Lung (tissue), 11 donors: ENCODE measurements at regions not wholly inside any gene's neighbourhood (a gene's known extent, or its start where the extent isn't known, plus 50 kb on each side); places are given as distances from the start of the nearest gene placed in this dataset.

Experiments
- ATAC-seq: fragments of 200-7000 bp; cut with Tn5 transposase; one replicate; pipeline ENCODE4 v1.9.1; 2020; ENCODE audit warnings: moderate number of reproducible peaks; ENCODE audit not compliant: insufficient read depth, low FRiP score
- DNase-seq, 3 donors: peaks; one replicate each; pipeline ENCODE4 v3.0.0-alpha.2; 2013 to 2017
- H3K27ac ChIP-seq, 2 donors: one replicate each; pipeline ENCODE4 v1.5.1; 2013; ENCODE audit warnings: mild to moderate bottlenecking in 2 of 2, moderate library complexity in 2 of 2, control low read depth in 1 of 2, inconsistent platforms in 1 of 2, low read depth in 1 of 2, low read length in 1 of 2
- H3K27me3 ChIP-seq, 3 donors: one replicate each; pipeline ENCODE4 v1.5.1; 2013; ENCODE audit warnings: low read length in 2 of 3; ENCODE audit not compliant: control insufficient read depth in 3 of 3, insufficient read depth in 3 of 3
- H3K36me3 ChIP-seq, 4 donors: one replicate each; pipeline ENCODE4 v1.5.1; 2013; ENCODE audit warnings: low read length in 4 of 4, mild to moderate bottlenecking in 1 of 4, moderate library complexity in 1 of 4; ENCODE audit not compliant: control insufficient read depth in 4 of 4, insufficient read depth in 4 of 4
- H3K4me1 ChIP-seq, 5 donors: one replicate each; pipeline ENCODE4 v1.5.1; 2013; ENCODE audit warnings: low read length in 5 of 5, mild to moderate bottlenecking in 2 of 5, moderate library complexity in 1 of 5; ENCODE audit not compliant: control insufficient read depth in 5 of 5, insufficient read depth in 5 of 5
- H3K4me3 ChIP-seq: one replicate; pipeline ENCODE4 v1.5.1; 2013; ENCODE audit warnings: mild to moderate bottlenecking, control low read depth, moderate library complexity
- H3K9ac ChIP-seq, 2 donors: one replicate each; pipeline ENCODE4 v1.5.1; 2013; ENCODE audit warnings: low read length in 2 of 2, control low read depth in 1 of 2; ENCODE audit not compliant: insufficient read depth in 1 of 2
- H3K9me3 ChIP-seq, 4 donors: one replicate each; pipeline ENCODE4 v1.5.1; 2013; ENCODE audit warnings: low read length in 3 of 4, mild to moderate bottlenecking in 1 of 4, moderate library complexity in 1 of 4; ENCODE audit not compliant: control insufficient read depth in 4 of 4, insufficient read depth in 3 of 4
- CTCF ChIP-seq: IDR thresholded peaks from 2 replicates; pipeline ENCODE4 v1.5.1; 2012; ENCODE audit warnings: mild to moderate bottlenecking; ENCODE audit errors: control extremely low read depth, extremely low read depth
- WGBS, 2 donors: extraction: QIAGEN DNeasy Blood & Tissue Kit; methylation state at CpG; one replicate each; pipeline ENCODE4 v1.1.7; 2013; 5-methylcytosine and 5-hydroxymethylcytosine counted together
- donor health status: control.
- donor health status: control.
- donor health status: Bipolar disorder and iron deficiency.
- donor health status: healthy.
- donor health status: DM: yes; HTN: yes; CAD: no.

GRCh38 chr5:15421921-15422412, 78.0 kb upstream of the FBXL7 start:
- no peak for TF ChIP-seq CTCF
- Histone ChIP-seq H3K27me3 (no peaks in the 10 kb centered on the region), H3K4me1 (peaks cover 0 to 8% (median 0%) of the 10 kb centered on the region in 5 donors), H3K9ac (no peak overlapping the region), H3K36me3 (no peaks in the 10 kb centered on the region), H3K27ac (no peak overlapping the region), H3K9me3 (no peaks in the 10 kb centered on the region), H3K4me3 (no peak overlapping the region)
- WGBS, 2 donors = 60 to 68% methylated on average over 4 of the region's 4 CpGs
- DNase-seq = peak in 2 of 3 donors; percentile 20 to 21
- no peak for ATAC-seq

- no peak for TF ChIP-seq CTCF
- peaks cover 0 to 13% (median under 1%) of the 10 kb centered on the region in 5 donors for H3K4me1 ChIP-seq
- H3K9ac ChIP-seq = no peak overlapping the region
- WGBS, 2 donors = 80 to 81% methylated on average over 3 of the region's 3 CpGs
- H3K4me3 ChIP-seq = no peak overlapping the region
- H3K36me3 ChIP-seq = no peaks in the 10 kb centered on the region
- no peaks in the 10 kb centered on the region for H3K27me3 ChIP-seq
- DNase-seq = peak in 2 of 3 donors; percentile 35 to 49
- H3K9me3 ChIP-seq = no peaks in the 10 kb centered on the region
- no peak for ATAC-seq
- H3K27ac ChIP-seq = no peak overlapping the region
Measured at GRCh38 chr5:15421381-15421780, 78.6 kb upstream of the FBXL7 start.

- no peak overlapping the region for H3K27ac ChIP-seq
- 77 to 85% methylated on average over 5 of the region's 5 CpGs for WGBS, 2 donors
- ATAC-seq = no peak
Measured at GRCh38 chr5:15420201-15420600, 79.8 kb upstream of the FBXL7 start.

More at GRCh38 chr5:15420201-15420600, 79.8 kb upstream of the FBXL7 start:
- no peaks in the 10 kb centered on the region for H3K27me3 ChIP-seq
- peaks cover 0 to 14% (median 2%) of the 10 kb centered on the region in 5 donors for H3K4me1 ChIP-seq
- no peak overlapping the region for H3K4me3 ChIP-seq
- H3K36me3 ChIP-seq = no peaks in the 10 kb centered on the region
- DNase-seq = no peak
- H3K9ac ChIP-seq = no peak overlapping the region
- TF ChIP-seq CTCF = no peak
- H3K9me3 ChIP-seq = no peaks in the 10 kb centered on the region
